HEK293 (cell line): ENCODE measurements at regions not wholly inside any gene's neighbourhood (a gene's known extent, or its start where the extent isn't known, plus 50 kb on each side); places are given as distances from the start of the nearest gene placed in this dataset.

Experiments used
- CTCF ChIA-PET: fragments of 350-600 bp; formaldehyde crosslinking; extraction: SDS; loops from one replicate; lab custom pipeline; 2021; ENCODE audit warnings: antibody characterized with exemption; lab: Yijun Ruan, JAX
- POLR2A ChIA-PET: fragments of 300-600 bp; formaldehyde crosslinking; extraction: SDS; loops from one replicate; lab custom pipeline; 2020; ENCODE audit warnings: antibody characterized with exemption, inconsistent platforms; lab: Yijun Ruan, JAX
- H3K27ac ChIP-seq: fragments of 200-500 bp; sonication (Bioruptor generic); 2 replicates; pipeline ENCODE4 v1.5.1; 2014; ENCODE audit warnings: low read depth, low read length, control low read depth, inconsistent platforms; ENCODE audit errors: extremely low read depth
- H3K36me3 ChIP-seq, 2 experiments: fragments of 200-500 bp in 1 of 2; sonication (Bioruptor generic) in 1 of 2; 1 replicate in 1 of 2; 2 replicates in 1 of 2; pipeline ENCODE4 v1.5.1; 2014 to 2017; ENCODE audit warnings: inconsistent platforms in 2 of 2, low read length in 2 of 2; ENCODE audit not compliant: control insufficient read depth in 2 of 2, insufficient read depth in 1 of 2
- H3K4me1 ChIP-seq: fragments of 200-500 bp; sonication (Bioruptor generic); 2 replicates; pipeline ENCODE4 v1.5.1; 2014; ENCODE audit warnings: mild to moderate bottlenecking, low read length, inconsistent platforms; ENCODE audit not compliant: control insufficient read depth, insufficient read depth
- H3K4me3 ChIP-seq: 2 replicates; pipeline ENCODE4 v1.5.1; 2011; ENCODE audit warnings: low read depth, mild to moderate bottlenecking, control low read depth, low read length, moderate library complexity
- H3K9me3 ChIP-seq: fragments of 200-500 bp; sonication (Bioruptor generic); 2 replicates; pipeline ENCODE4 v1.5.1; 2014; ENCODE audit warnings: low read depth, low read length, inconsistent platforms; ENCODE audit not compliant: control insufficient read depth, insufficient read depth
- GLIS1 ChIP-seq: fragments of 450-650 bp; formaldehyde crosslinking; IDR thresholded peaks from 2 replicates; pipeline ENCODE4 v1.5.1; 2016; ENCODE audit warnings: missing biosample characterization, missing genetic modification characterization
- PRDM1 ChIP-seq: fragments of 450-650 bp; formaldehyde crosslinking; IDR thresholded peaks from 2 replicates; pipeline ENCODE4; 2016; ENCODE audit warnings: missing biosample characterization, missing genetic modification characterization
- YY1 ChIP-seq: fragments of 450-650 bp; formaldehyde crosslinking; IDR thresholded peaks from 2 replicates; pipeline ENCODE4 v1.5.1; 2018; ENCODE audit warnings: missing biosample characterization, missing genetic modification characterization
- ZFP69B ChIP-seq: fragments of 450-650 bp; formaldehyde crosslinking; IDR thresholded peaks from 2 replicates; pipeline ENCODE4 v1.5.1; 2016; ENCODE audit warnings: missing biosample characterization, missing genetic modification characterization
- ZNF19 ChIP-seq: fragments of 450-650 bp; formaldehyde crosslinking; IDR thresholded peaks from 2 replicates; pipeline ENCODE4; 2016; ENCODE audit warnings: missing biosample characterization, missing genetic modification characterization, low read depth
- ZNF223 ChIP-seq: fragments of 450-650 bp; formaldehyde crosslinking; IDR thresholded peaks from 2 replicates; pipeline ENCODE4 v1.5.1; 2016; ENCODE audit warnings: missing biosample characterization, missing genetic modification characterization
- ZNF274 ChIP-seq, 2 experiments: fragments of 200-500 bp in 1 of 2; fragments of 450-650 bp in 1 of 2; sonication (Bioruptor generic) in 1 of 2; formaldehyde crosslinking in 1 of 2; IDR thresholded peaks; 2 replicates each; pipeline versions ENCODE4 v1.5.1 to v1.6.1; 2014 to 2016; ENCODE audit warnings: borderline replicate concordance in 1 of 2, inconsistent platforms in 1 of 2, low read length in 1 of 2, missing biosample characterization in 1 of 2, missing genetic modification characterization in 1 of 2
- ZNF324 ChIP-seq: fragments of 450-650 bp; formaldehyde crosslinking; IDR thresholded peaks from 2 replicates; pipeline ENCODE4 v1.5.1; 2016; ENCODE audit warnings: missing biosample characterization, missing genetic modification characterization
- ZNF423 ChIP-seq: fragments of 450-650 bp; formaldehyde crosslinking; IDR thresholded peaks from 2 replicates; pipeline ENCODE4 v1.5.1; 2016; ENCODE audit warnings: missing biosample characterization, missing genetic modification characterization
- ZNF600 ChIP-seq: fragments of 450-650 bp; formaldehyde crosslinking; IDR thresholded peaks from 2 replicates; pipeline ENCODE4 v1.5.1; 2016; ENCODE audit warnings: missing biosample characterization, missing genetic modification characterization
- TF ChIP-seq, protein P1 (sequence below): fragments of 450-650 bp; formaldehyde crosslinking; IDR thresholded peaks from 2 replicates; pipeline ENCODE4 v1.5.1; 2016; ENCODE audit warnings: missing biosample characterization, missing genetic modification characterization
- TF ChIP-seq, protein P2 (sequence below): fragments of 450-650 bp; formaldehyde crosslinking; IDR thresholded peaks from 2 replicates; pipeline ENCODE4 v1.5.1; 2016; ENCODE audit warnings: missing biosample characterization, missing genetic modification characterization
- TF ChIP-seq, protein P3 (sequence below): fragments of 450-650 bp; formaldehyde crosslinking; IDR thresholded peaks from 2 replicates; pipeline ENCODE4 v1.5.1; 2016; ENCODE audit warnings: missing biosample characterization, missing genetic modification characterization
- TF ChIP-seq, protein P4 (sequence below): fragments of 450-650 bp; formaldehyde crosslinking; IDR thresholded peaks from 2 replicates; pipeline ENCODE4 v1.5.1; 2016; ENCODE audit warnings: missing biosample characterization, missing genetic modification characterization
- TF ChIP-seq, protein P5 (sequence below): fragments of 450-650 bp; formaldehyde crosslinking; conservative IDR thresholded peaks from 2 replicates; pipeline ENCODE4 v1.5.1; 2016; ENCODE audit warnings: low read depth, missing biosample characterization, missing genetic modification characterization
- TF ChIP-seq, protein P6 (sequence below): fragments of 450-650 bp; formaldehyde crosslinking; IDR thresholded peaks from 2 replicates; pipeline ENCODE4 v1.5.1; 2016; ENCODE audit warnings: missing biosample characterization, missing genetic modification characterization, borderline replicate concordance
- TF ChIP-seq, protein P7 (sequence below): fragments of 450-650 bp; formaldehyde crosslinking; IDR thresholded peaks from 2 replicates; pipeline ENCODE4 v1.5.1; 2017; ENCODE audit warnings: missing biosample characterization, missing genetic modification characterization

DNA sequence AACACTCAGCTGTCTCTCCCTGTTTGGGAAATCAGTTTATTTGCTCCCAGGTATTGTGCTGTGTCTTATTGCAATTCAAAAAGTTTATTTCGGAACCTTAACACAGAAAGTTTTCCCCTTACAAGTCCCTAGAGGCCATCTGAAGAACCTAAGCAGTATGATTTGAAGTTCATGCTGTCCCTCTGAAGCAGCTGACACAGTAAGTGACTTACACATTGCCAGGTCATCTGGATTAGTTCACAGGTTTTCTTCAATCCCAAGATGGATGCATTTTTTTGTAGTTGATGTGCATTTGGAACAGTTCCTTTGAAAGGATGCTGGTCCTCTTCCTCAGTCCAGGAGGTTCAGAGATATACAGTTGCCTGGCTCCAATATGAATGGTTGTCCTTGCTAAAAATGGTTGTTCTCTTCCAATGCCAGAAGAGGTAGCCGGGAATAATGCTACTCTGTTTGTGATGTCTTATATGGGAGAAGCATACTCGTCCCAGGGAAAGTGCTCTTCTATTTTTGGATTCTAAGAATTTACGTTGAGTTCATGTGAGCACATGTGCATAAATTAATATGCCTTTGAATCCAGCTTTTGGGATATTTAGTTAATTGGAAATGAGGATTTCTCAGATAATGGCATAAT is 183.5 kb upstream of the PHYHIPL start (continued):
- TF ChIP-seq, protein P1, sequence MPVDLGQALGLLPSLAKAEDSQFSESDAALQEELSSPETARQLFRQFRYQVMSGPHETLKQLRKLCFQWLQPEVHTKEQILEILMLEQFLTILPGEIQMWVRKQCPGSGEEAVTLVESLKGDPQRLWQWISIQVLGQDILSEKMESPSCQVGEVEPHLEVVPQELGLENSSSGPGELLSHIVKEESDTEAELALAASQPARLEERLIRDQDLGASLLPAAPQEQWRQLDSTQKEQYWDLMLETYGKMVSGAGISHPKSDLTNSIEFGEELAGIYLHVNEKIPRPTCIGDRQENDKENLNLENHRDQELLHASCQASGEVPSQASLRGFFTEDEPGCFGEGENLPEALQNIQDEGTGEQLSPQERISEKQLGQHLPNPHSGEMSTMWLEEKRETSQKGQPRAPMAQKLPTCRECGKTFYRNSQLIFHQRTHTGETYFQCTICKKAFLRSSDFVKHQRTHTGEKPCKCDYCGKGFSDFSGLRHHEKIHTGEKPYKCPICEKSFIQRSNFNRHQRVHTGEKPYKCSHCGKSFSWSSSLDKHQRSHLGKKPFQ: no peak
- no peak for TF ChIP-seq ZNF274 (IDR thresholded peaks at IDR 0.05; ENCODE audit: low read length)
- no peak for TF ChIP-seq ZNF274 (tag by site-specific recombination; IDR thresholded peaks at IDR 0.05; ENCODE audit: borderline replicate concordance)
- TF ChIP-seq ZNF19: no peak
- TF ChIP-seq, protein P2, sequence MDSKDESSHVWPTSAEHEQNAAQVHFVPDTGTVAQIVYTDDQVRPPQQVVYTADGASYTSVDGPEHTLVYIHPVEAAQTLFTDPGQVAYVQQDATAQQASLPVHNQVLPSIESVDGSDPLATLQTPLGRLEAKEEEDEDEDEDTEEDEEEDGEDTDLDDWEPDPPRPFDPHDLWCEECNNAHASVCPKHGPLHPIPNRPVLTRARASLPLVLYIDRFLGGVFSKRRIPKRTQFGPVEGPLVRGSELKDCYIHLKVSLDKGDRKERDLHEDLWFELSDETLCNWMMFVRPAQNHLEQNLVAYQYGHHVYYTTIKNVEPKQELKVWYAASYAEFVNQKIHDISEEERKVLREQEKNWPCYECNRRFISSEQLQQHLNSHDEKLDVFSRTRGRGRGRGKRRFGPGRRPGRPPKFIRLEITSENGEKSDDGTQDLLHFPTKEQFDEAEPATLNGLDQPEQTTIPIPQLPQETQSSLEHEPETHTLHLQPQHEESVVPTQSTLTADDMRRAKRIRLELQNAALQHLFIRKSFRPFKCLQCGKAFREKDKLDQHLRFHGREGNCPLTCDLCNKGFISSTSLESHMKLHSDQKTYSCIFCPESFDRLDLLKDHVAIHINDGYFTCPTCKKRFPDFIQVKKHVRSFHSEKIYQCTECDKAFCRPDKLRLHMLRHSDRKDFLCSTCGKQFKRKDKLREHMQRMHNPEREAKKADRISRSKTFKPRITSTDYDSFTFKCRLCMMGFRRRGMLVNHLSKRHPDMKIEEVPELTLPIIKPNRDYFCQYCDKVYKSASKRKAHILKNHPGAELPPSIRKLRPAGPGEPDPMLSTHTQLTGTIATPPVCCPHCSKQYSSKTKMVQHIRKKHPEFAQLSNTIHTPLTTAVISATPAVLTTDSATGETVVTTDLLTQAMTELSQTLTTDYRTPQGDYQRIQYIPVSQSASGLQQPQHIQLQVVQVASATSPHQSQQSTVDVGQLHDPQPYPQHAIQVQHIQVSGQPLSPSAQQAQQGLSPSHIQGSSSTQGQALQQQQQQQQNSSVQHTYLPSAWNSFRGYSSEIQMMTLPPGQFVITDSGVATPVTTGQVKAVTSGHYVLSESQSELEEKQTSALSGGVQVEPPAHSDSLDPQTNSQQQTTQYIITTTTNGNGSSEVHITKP (tag by site-specific recombination): no peak

DNA sequence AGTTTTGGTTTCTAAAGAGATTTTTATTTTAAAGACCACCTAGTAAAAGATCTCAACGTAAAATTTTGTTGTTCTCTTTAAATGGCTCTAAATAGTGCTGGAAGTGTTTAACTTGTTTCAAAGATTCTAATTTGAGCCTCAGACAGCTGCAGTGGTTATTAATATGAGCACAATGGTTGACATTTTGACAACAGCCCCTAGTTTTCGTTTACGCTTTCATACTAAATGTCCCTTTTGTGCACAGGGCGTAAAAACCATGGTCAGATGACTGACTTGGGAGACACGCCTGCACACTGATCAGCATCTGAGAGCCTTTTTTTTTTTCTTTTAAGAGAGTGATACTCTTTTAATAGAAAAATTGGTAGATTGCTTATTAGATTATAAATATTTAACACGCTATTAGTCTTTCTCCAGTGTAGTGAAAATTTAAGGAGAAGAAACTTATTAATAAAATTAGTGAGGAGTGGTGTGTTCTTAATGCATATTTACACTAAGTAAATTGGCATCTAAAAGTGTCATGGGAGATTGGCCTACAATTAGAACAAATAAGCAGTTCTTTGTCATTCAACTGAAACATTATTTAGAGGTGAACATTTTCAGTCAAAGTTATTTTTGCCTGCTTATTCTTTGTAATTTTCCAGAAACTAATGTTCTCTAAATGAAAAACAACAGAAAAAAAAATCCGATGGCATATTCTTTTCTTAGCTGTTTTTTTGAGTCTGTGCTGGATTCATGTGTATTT is 182.8 kb upstream of the PHYHIPL start:
- H3K9me3 ChIP-seq: no peaks in the 10 kb centered on the region
- no peaks in the 10 kb centered on the region for H3K36me3 ChIP-seq
- no peak overlapping the region for H3K4me3 ChIP-seq
- H3K4me1 ChIP-seq: no peaks in the 10 kb centered on the region
- ChIA-PET POLR2A (no interaction called here), CTCF (no interaction called here)
- H3K27ac ChIP-seq: no peak overlapping the region
- TF ChIP-seq ZNF600 (tag by site-specific recombination) (no peak), ZNF274 (IDR thresholded peaks at IDR 0.05; ENCODE audit: low read length) (no peak), ZNF274 (tag by site-specific recombination; IDR thresholded peaks at IDR 0.05; ENCODE audit: borderline replicate concordance) (no peak), PRDM1 (tag by site-specific recombination) (no peak), GLIS1 (tag by site-specific recombination) (no peak), ZNF423 (no peak), YY1 (no peak), ZNF223 (tag by site-specific recombination) (no peak), ZFP69B (tag by site-specific recombination) (no peak), ZNF324 (no peak)
- TF ChIP-seq, protein P3, sequence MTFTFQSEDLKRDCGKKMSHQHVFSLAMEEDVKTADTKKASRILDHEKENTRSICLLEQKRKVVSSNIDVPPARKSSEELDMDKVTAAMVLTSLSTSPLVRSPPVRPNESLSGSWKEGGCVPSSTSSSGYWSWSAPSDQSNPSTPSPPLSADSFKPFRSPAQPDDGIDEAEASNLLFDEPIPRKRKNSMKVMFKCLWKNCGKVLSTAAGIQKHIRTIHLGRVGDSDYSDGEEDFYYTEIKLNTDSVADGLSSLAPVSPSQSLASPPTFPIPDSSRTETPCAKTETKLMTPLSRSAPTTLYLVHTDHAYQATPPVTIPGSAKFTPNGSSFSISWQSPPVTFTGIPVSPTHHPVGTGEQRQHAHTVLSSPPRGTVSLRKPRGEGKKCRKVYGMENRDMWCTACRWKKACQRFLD: no peak
- TF ChIP-seq, protein P4, sequence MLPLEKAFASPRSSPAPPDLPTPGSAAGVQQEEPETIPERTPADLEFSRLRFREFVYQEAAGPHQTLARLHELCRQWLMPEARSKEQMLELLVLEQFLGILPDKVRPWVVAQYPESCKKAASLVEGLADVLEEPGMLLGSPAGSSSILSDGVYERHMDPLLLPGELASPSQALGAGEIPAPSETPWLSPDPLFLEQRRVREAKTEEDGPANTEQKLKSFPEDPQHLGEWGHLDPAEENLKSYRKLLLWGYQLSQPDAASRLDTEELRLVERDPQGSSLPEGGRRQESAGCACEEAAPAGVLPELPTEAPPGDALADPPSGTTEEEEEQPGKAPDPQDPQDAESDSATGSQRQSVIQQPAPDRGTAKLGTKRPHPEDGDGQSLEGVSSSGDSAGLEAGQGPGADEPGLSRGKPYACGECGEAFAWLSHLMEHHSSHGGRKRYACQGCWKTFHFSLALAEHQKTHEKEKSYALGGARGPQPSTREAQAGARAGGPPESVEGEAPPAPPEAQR (tag by site-specific recombination): no peak
- TF ChIP-seq, protein P5, sequence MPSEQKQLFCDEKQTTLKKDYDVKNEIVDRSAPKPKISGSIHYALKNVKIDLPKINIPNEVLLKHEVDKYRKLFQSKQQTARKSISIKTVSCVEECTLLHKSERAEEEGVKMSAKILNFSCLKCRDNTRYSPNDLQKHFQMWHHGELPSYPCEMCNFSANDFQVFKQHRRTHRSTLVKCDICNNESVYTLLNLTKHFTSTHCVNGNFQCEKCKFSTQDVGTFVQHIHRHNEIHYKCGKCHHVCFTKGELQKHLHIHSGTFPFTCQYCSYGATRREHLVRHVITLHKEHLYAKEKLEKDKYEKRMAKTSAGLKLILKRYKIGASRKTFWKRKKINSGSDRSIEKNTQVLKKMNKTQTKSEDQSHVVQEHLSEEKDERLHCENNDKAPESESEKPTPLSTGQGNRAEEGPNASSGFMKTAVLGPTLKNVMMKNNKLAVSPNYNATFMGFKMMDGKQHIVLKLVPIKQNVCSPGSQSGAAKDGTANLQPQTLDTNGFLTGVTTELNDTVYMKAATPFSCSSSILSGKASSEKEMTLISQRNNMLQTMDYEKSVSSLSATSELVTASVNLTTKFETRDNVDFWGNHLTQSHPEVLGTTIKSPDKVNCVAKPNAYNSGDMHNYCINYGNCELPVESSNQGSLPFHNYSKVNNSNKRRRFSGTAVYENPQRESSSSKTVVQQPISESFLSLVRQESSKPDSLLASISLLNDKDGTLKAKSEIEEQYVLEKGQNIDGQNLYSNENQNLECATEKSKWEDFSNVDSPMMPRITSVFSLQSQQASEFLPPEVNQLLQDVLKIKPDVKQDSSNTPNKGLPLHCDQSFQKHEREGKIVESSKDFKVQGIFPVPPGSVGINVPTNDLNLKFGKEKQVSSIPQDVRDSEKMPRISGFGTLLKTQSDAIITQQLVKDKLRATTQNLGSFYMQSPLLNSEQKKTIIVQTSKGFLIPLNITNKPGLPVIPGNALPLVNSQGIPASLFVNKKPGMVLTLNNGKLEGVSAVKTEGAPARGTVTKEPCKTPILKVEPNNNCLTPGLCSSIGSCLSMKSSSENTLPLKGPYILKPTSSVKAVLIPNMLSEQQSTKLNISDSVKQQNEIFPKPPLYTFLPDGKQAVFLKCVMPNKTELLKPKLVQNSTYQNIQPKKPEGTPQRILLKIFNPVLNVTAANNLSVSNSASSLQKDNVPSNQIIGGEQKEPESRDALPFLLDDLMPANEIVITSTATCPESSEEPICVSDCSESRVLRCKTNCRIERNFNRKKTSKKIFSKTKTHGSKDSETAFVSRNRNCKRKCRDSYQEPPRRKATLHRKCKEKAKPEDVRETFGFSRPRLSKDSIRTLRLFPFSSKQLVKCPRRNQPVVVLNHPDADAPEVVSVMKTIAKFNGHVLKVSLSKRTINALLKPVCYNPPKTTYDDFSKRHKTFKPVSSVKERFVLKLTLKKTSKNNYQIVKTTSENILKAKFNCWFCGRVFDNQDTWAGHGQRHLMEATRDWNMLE (tag by site-specific recombination): no peak
- TF ChIP-seq, protein P6, sequence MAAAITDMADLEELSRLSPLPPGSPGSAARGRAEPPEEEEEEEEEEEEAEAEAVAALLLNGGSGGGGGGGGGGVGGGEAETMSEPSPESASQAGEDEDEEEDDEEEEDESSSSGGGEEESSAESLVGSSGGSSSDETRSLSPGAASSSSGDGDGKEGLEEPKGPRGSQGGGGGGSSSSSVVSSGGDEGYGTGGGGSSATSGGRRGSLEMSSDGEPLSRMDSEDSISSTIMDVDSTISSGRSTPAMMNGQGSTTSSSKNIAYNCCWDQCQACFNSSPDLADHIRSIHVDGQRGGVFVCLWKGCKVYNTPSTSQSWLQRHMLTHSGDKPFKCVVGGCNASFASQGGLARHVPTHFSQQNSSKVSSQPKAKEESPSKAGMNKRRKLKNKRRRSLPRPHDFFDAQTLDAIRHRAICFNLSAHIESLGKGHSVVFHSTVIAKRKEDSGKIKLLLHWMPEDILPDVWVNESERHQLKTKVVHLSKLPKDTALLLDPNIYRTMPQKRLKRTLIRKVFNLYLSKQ (tag by site-specific recombination): no peak
- TF ChIP-seq, protein P7, sequence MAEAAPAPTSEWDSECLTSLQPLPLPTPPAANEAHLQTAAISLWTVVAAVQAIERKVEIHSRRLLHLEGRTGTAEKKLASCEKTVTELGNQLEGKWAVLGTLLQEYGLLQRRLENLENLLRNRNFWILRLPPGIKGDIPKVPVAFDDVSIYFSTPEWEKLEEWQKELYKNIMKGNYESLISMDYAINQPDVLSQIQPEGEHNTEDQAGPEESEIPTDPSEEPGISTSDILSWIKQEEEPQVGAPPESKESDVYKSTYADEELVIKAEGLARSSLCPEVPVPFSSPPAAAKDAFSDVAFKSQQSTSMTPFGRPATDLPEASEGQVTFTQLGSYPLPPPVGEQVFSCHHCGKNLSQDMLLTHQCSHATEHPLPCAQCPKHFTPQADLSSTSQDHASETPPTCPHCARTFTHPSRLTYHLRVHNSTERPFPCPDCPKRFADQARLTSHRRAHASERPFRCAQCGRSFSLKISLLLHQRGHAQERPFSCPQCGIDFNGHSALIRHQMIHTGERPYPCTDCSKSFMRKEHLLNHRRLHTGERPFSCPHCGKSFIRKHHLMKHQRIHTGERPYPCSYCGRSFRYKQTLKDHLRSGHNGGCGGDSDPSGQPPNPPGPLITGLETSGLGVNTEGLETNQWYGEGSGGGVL (tag by site-specific recombination): no peak
